ENCODE measurements at regions not wholly inside any gene's neighbourhood (a gene's known extent, or its start where the extent isn't known, plus 50 kb on each side); places are given as distances from the start of the nearest gene placed in this dataset.

- no peak for DNase-seq (ENCODE audit: low read depth, low spot score)
Observed at GRCh38 chr18:2478662-2479061, 92.6 kb downstream of the METTL4 start.

- DNase-seq (ENCODE audit: low read depth, low spot score), result no peak
Observed at GRCh38 chr18:2480536-2480935, 90.8 kb downstream of the METTL4 start.

GRCh38 chr18:2482706-2483475 is 88.4 kb downstream of the METTL4 start:
- no peak for DNase-seq (ENCODE audit: low read depth, low spot score)

- DNase-seq (ENCODE audit: low read depth, low spot score), result no peak
Observed at GRCh38 chr18:2485983-2486382, 85.3 kb downstream of the METTL4 start.

GRCh38 chr18:2486426-2486825 is 84.9 kb downstream of the METTL4 start:
- no peak for DNase-seq (ENCODE audit: low read depth, low spot score)

All from ELF-1 (cell line).